Neutrophil (primary cell): ENCODE measurements at regions not wholly inside any gene's neighbourhood (a gene's known extent, or its start where the extent isn't known, plus 50 kb on each side); places are given as distances from the start of the nearest gene placed in this dataset.

Experiments used
- H3K27ac ChIP-seq: fragments of 200-600 bp; sonication (generic); 2 replicates; pipeline ENCODE4 v1.5.1; 2016; ENCODE audit warnings: mild to moderate bottlenecking, moderate library complexity
- H3K27me3 ChIP-seq: fragments of 200-600 bp; sonication (generic); 2 replicates; pipeline ENCODE4 v1.6.0; 2016; ENCODE audit warnings: mild to moderate bottlenecking
- H3K36me3 ChIP-seq: fragments of 200-600 bp; sonication (generic); 2 replicates; pipeline ENCODE4 v1.5.1; 2017
- H3K4me1 ChIP-seq, 2 experiments: fragments of 200-600 bp in 1 of 2; sonication (generic) in 1 of 2; 1 replicate in 1 of 2; 2 replicates in 1 of 2; pipeline versions ENCODE4 v1.5.1 to v1.6.1; 2013 to 2016; ENCODE audit warnings: low read depth in 1 of 2, low read length in 1 of 2, mild to moderate bottlenecking in 1 of 2, moderate library complexity in 1 of 2; ENCODE audit not compliant: control insufficient read depth in 1 of 2, insufficient read depth in 1 of 2
- H3K4me3 ChIP-seq, 2 experiments: fragments of 200-600 bp in 1 of 2; sonication (generic) in 1 of 2; 1 replicate in 1 of 2; 2 replicates in 1 of 2; pipeline ENCODE4 v1.5.1; 2013 to 2016; ENCODE audit warnings: low read depth in 1 of 2, low read length in 1 of 2, mild to moderate bottlenecking in 1 of 2, moderate library complexity in 1 of 2
- H3K9me3 ChIP-seq: fragments of 200-600 bp; sonication (generic); 2 replicates; pipeline ENCODE4 v1.5.1; 2016
- CTCF ChIP-seq: fragments of 200-600 bp; sonication (generic); IDR thresholded peaks from 2 replicates; pipeline ENCODE4 v1.5.1; 2016; ENCODE audit warnings: antibody characterized with exemption

- Histone ChIP-seq H3K27me3 (no peaks in the 10 kb centered on the region), H3K9me3 (no peaks in the 10 kb centered on the region), H3K36me3 (no peaks in the 10 kb centered on the region), H3K4me1 (peaks cover 0 to 12% of the 10 kb centered on the region in 2 experiments), H3K4me3 (no peak overlapping the region), H3K27ac (no peak overlapping the region)
- no peak for TF ChIP-seq CTCF
These were observed 150.1 kb upstream of the RMP24 start for GRCh38 chr18:35822413-35822812.

DNA sequence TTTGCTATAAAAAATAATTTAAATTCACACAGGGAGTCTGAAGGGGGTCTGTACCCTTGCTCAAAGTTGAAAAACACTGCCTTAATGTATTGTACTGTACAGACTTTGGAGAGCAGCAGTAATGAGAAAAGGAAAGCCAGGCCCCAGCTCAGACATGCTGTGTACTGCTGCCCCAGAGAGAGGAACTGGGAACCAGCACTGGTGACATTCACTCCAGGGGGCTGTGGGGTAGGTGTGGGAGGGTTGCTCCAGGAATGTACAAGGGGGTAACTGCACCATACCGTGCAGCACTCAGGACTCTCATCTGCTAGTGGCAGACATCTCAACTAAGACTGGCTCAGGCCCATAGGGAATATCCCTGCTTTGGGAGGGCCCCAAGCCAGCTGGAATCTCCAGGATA lies 146.0 kb upstream of the RMP24 start:
- H3K9me3 ChIP-seq = no peaks in the 10 kb centered on the region
- no peak overlapping the region for H3K4me3 ChIP-seq
- no peak for TF ChIP-seq CTCF
- no peaks in the 10 kb centered on the region for H3K36me3 ChIP-seq
- H3K27me3 ChIP-seq = no peaks in the 10 kb centered on the region
- H3K4me1 ChIP-seq = peaks cover 4 to 41% of the 10 kb centered on the region in 2 experiments
- no peak overlapping the region for H3K27ac ChIP-seq

- Histone ChIP-seq H3K4me1 (peaks cover 4 to 41% of the 10 kb centered on the region in 2 experiments), H3K36me3 (no peaks in the 10 kb centered on the region), H3K27me3 (no peaks in the 10 kb centered on the region), H3K9me3 (peaks cover 4% of the 10 kb centered on the region), H3K27ac (no peak overlapping the region), H3K4me3 (no peak overlapping the region)
- no peak for TF ChIP-seq CTCF
These were observed 145.1 kb upstream of the RMP24 start for GRCh38 chr18:35827275-35827902.

DNA sequence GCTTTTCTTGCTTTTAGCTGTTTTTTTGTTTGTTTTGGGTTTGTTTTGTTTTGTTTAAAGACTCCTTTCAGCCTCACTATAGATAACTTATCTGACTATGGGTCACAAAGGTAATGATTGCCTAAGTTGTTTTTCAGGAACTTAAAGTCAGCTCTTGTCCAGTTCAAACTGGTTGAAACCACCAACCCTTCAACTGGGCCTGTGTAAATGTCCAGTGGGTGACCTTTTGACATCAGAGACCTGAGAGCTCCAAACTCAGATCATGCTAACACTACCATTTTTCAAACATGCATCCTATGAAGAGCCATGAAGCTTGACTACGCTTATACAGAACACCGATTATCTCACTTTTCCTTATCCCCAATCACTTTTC lies 144.6 kb upstream of the RMP24 start:
- Histone ChIP-seq H3K9me3 (peaks cover 7% of the 10 kb centered on the region), H3K27ac (no peak overlapping the region), H3K36me3 (no peaks in the 10 kb centered on the region), H3K4me3 (no peak overlapping the region), H3K27me3 (no peaks in the 10 kb centered on the region), H3K4me1 (peaks cover 4 to 41% of the 10 kb centered on the region in 2 experiments)
- TF ChIP-seq CTCF = no peak

GRCh38 chr18:35828591-35828990 lies 143.9 kb upstream of the RMP24 start:
- TF ChIP-seq CTCF = no peak
- peaks cover 4 to 41% of the 10 kb centered on the region in 2 experiments for H3K4me1 ChIP-seq
- no peak overlapping the region for H3K27ac ChIP-seq
- H3K4me3 ChIP-seq = no peak overlapping the region
- no peaks in the 10 kb centered on the region for H3K27me3 ChIP-seq
- no peaks in the 10 kb centered on the region for H3K36me3 ChIP-seq
- peaks cover 7% of the 10 kb centered on the region for H3K9me3 ChIP-seq

DNA sequence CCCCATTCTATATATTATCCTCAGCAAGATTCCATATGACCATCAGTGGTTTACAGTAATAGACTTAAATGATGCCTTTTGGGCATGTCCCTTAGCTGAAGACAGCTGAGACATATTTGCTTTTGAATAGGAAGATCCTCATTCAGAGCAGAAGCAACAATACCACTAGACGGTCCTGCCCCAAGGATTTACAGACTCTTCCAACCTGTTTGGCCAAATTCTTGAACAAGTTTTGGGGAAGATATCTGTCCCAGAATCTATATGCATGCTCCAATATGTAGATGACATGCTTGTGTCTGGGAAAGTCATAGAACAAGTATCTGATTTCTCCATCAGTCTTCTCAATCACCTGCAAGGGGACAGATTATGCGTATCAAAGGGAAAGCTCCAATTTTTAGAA lies 137.1 kb upstream of the RMP24 start:
- no peak overlapping the region for H3K4me3 ChIP-seq
- H3K4me1 ChIP-seq = peaks cover 4 to 10% of the 10 kb centered on the region in 2 experiments
- TF ChIP-seq CTCF = no peak
- no peaks in the 10 kb centered on the region for H3K36me3 ChIP-seq
- H3K27ac ChIP-seq = no peak overlapping the region
- H3K9me3 ChIP-seq = peaks cover 7% of the 10 kb centered on the region
- H3K27me3 ChIP-seq = no peaks in the 10 kb centered on the region
